Ishikawa (cell line): ENCODE measurements at regions not wholly inside any gene's neighbourhood (a gene's known extent, or its start where the extent isn't known, plus 50 kb on each side); places are given as distances from the start of the nearest gene placed in this dataset.

Experiments used
- CREB1 ChIP-seq: IDR thresholded peaks from 2 replicates; pipeline ENCODE4 v1.6.1; 2012; ENCODE audit warnings: low read depth
- EP300 ChIP-seq: IDR thresholded peaks from 2 replicates; pipeline ENCODE4 v1.6.1; 2012; ENCODE audit warnings: borderline replicate concordance
- FOXM1 ChIP-seq: IDR thresholded peaks from 2 replicates; pipeline ENCODE4 v1.6.1; 2012; ENCODE audit warnings: low read depth, borderline replicate concordance
- MAX ChIP-seq: IDR thresholded peaks from 2 replicates; pipeline ENCODE4 v1.6.1; 2012
- RAD21 ChIP-seq: IDR thresholded peaks from 2 replicates; pipeline ENCODE4 v1.6.1; 2012; ENCODE audit warnings: low read depth
- REST ChIP-seq: IDR thresholded peaks from 2 replicates; pipeline ENCODE4 v1.6.1; 2012; ENCODE audit warnings: low read depth, mild to moderate bottlenecking
- USF1 ChIP-seq: IDR thresholded peaks from 2 replicates; pipeline ENCODE4 v1.6.1; 2012

DNA sequence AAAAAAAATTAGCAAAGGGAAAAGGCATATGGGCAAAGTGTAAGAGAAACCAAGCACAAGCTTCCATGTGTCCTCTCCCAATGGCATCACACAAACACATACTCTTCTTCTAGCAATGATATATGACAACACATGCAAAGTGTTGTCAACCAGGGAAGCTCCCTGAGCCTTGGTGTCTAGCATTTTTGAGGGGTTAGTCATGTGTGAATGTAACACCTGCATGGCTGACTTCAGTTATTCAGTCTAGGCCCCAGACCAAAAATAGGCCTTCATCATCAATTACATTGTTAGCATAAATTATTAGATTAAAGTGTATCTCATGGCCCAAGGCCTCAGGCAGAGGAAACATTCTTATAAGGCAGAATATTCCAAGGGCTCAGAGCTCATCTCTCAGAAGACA, 450.0 kb downstream of the TLE1 start:
- TF ChIP-seq EP300 (no peak), MAX (no peak), REST (no peak), FOXM1 (no peak), RAD21 (no peak), USF1 (no peak), CREB1 (no peak)
